DND-41 (cell line): ENCODE measurements at regions not wholly inside any gene's neighbourhood (a gene's known extent, or its start where the extent isn't known, plus 50 kb on each side); places are given as distances from the start of the nearest gene placed in this dataset.

Experiments used
- ATAC-seq: fragments of 200-7000 bp; cut with Tn5 transposase; 3 replicates; pipeline ENCODE4 v1.9.1; 2021; ENCODE audit warnings: low read depth; ENCODE audit not compliant: insufficient read depth
- DNase-seq: peaks from one replicate; pipeline ENCODE4 v3.0.0-alpha.2; 2020
- H2AFZ ChIP-seq: 2 replicates; pipeline ENCODE4 v1.6.0; 2012; ENCODE audit warnings: low read depth, low read length
- H3K27ac ChIP-seq: 2 replicates; pipeline ENCODE4 v1.5.1; 2012; ENCODE audit warnings: low read length, inconsistent platforms
- H3K27me3 ChIP-seq: fragments of 200-600 bp; sonication (generic); 2 replicates; pipeline ENCODE4 v1.6.0; 2012; ENCODE audit warnings: low read length, mild to moderate bottlenecking, inconsistent platforms; ENCODE audit not compliant: insufficient read depth, poor library complexity
- H3K36me3 ChIP-seq: 2 replicates; pipeline ENCODE4 v1.5.1; 2012; ENCODE audit warnings: low read length, inconsistent platforms; ENCODE audit not compliant: insufficient read depth
- H3K4me1 ChIP-seq: 2 replicates; pipeline ENCODE4 v1.5.1; 2012; ENCODE audit warnings: mild to moderate bottlenecking, low read length; ENCODE audit not compliant: insufficient read depth
- H3K4me2 ChIP-seq: 2 replicates; pipeline ENCODE4 v1.6.0; 2012; ENCODE audit warnings: mild to moderate bottlenecking, moderate library complexity, low read length, inconsistent platforms; ENCODE audit not compliant: insufficient read depth
- H3K4me3 ChIP-seq, 2 experiments: fragments of 200-600 bp in 1 of 2; shearing (Covaris generic) in 1 of 2; 2 replicates each; pipeline ENCODE4 v1.5.1; 2012 to 2016; ENCODE audit warnings: inconsistent platforms in 2 of 2, low read length in 2 of 2, mild to moderate bottlenecking in 2 of 2, low read depth in 1 of 2, moderate library complexity in 1 of 2
- H3K79me2 ChIP-seq: 2 replicates; pipeline ENCODE4 v1.6.0; 2012; ENCODE audit warnings: low read length, inconsistent platforms; ENCODE audit not compliant: insufficient read depth
- H3K9ac ChIP-seq: 2 replicates; pipeline ENCODE4 v1.6.0; 2012; ENCODE audit warnings: low read depth, mild to moderate bottlenecking, inconsistent platforms, low read length, moderate library complexity
- H3K9me3 ChIP-seq: 2 replicates; pipeline ENCODE4 v1.5.1; 2012; ENCODE audit warnings: low read length, moderate library complexity, mild to moderate bottlenecking, inconsistent platforms; ENCODE audit not compliant: insufficient read depth, severe bottlenecking
- H4K20me1 ChIP-seq: 2 replicates; pipeline ENCODE4 v1.6.0; 2012; ENCODE audit warnings: low read length; ENCODE audit not compliant: insufficient read depth
- EZH2 ChIP-seq: IDR thresholded peaks from 3 replicates; pipeline ENCODE4 v1.6.1; 2012; ENCODE audit warnings: borderline replicate concordance, low read depth, mild to moderate bottlenecking, moderate library complexity, low read length, inconsistent platforms; ENCODE audit not compliant: severe bottlenecking
- TF ChIP-seq, protein P1 (sequence below): IDR thresholded peaks from 2 replicates; pipeline ENCODE4 v1.5.1; 2012; ENCODE audit warnings: borderline replicate concordance, low read length, moderate library complexity, mild to moderate bottlenecking; ENCODE audit not compliant: poor library complexity, severe bottlenecking; ENCODE audit errors: extremely low read depth

DNA sequence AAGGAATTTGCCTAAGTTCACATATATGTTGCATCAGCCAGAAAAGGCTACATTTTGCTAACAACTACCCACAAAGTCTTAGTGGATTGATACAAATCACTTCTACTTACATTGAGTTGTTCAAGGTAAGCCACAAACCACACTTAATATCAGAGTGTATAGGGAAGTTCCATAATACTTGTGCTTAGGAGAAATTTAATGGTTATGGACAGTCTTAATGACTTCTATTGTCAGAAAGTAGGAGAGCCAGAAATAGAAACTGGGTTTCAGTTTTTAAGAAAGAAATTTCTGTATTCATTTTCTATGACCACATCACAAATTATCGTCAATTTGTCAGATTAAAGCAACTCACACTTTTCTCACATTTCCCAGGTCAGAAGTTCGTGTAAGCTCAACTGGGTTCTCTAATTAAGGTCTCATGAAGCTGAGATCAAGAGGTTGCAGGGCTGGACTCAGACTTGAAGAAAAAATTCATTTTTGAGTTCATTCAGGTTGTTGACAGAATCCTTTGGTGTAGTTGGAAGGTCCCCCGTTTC lies 695.7 kb downstream of the CDH11 start:
- ATAC-seq: no peak
- Histone ChIP-seq H3K27me3 (no peaks in the 10 kb centered on the region), H3K27ac (no peak overlapping the region), H3K4me1 (no peaks in the 10 kb centered on the region), H3K36me3 (no peaks in the 10 kb centered on the region), H3K9ac (no peak overlapping the region), H4K20me1 (no peaks in the 10 kb centered on the region), H3K4me3 (no peak overlapping the region), H3K9me3 (peaks cover 5% of the 10 kb centered on the region), H2AFZ (no peak overlapping the region), H3K79me2 (no peaks in the 10 kb centered on the region), H3K4me2 (no peak overlapping the region)
- TF ChIP-seq, protein P1, sequence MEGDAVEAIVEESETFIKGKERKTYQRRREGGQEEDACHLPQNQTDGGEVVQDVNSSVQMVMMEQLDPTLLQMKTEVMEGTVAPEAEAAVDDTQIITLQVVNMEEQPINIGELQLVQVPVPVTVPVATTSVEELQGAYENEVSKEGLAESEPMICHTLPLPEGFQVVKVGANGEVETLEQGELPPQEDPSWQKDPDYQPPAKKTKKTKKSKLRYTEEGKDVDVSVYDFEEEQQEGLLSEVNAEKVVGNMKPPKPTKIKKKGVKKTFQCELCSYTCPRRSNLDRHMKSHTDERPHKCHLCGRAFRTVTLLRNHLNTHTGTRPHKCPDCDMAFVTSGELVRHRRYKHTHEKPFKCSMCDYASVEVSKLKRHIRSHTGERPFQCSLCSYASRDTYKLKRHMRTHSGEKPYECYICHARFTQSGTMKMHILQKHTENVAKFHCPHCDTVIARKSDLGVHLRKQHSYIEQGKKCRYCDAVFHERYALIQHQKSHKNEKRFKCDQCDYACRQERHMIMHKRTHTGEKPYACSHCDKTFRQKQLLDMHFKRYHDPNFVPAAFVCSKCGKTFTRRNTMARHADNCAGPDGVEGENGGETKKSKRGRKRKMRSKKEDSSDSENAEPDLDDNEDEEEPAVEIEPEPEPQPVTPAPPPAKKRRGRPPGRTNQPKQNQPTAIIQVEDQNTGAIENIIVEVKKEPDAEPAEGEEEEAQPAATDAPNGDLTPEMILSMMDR: no peak
- no peak for TF ChIP-seq EZH2
- DNase-seq: no peak

DNA sequence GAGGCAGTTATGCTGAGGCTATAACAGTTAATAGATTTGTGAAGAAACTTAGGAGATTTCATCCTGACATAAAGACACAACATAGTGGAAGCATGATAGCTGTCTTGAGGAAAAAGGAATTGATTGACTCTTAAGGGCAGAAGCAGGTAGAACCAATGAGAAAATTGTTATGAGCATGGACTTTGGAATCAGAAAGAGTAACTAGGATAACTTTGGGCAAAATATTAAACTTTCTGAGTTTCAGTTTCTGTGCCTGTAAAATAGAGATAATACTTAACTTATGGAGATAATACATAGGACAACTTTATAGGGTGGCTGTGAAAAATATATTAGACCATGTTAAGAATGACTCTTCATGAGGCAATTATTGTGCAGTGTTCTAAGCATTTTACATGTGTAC lies 696.5 kb downstream of the CDH11 start:
- H3K9me3 ChIP-seq: peaks cover 5% of the 10 kb centered on the region
- no peak overlapping the region for H3K4me3 ChIP-seq
- TF ChIP-seq, protein P1: no peak
- TF ChIP-seq EZH2: no peak
- no peak for DNase-seq
- H3K27ac ChIP-seq: no peak overlapping the region
- H3K79me2 ChIP-seq: no peaks in the 10 kb centered on the region
- no peaks in the 10 kb centered on the region for H3K36me3 ChIP-seq
- no peak overlapping the region for H3K4me2 ChIP-seq
- H2AFZ ChIP-seq: no peak overlapping the region
- no peaks in the 10 kb centered on the region for H3K27me3 ChIP-seq
- no peak overlapping the region for H3K9ac ChIP-seq
- no peak for ATAC-seq
- H3K4me1 ChIP-seq: no peaks in the 10 kb centered on the region
- H4K20me1 ChIP-seq: no peaks in the 10 kb centered on the region

DNA sequence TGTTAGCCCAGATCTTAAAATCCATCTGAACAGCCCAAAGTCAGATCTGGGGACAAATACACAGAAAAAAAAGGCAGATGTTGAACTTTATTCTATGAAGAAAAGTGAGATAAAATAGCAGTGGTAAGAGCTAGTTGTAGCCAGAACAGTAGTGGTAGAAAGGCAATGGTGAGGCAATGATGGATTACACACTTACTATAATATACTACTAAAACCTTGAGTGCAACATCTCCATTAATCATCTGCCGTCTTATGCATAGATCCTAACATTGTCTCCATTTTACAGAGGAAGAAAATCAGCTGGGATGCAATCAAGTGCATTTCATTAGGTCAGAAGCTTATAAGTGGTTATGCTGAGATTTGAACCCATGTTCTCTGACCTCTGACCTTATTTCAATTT lies 699.6 kb downstream of the CDH11 start:
- H3K27ac ChIP-seq: no peak overlapping the region
- no peak overlapping the region for H2AFZ ChIP-seq
- H3K9me3 ChIP-seq: peaks cover 5% of the 10 kb centered on the region
- H3K9ac ChIP-seq: no peak overlapping the region
- no peaks in the 10 kb centered on the region for H4K20me1 ChIP-seq
- no peak for TF ChIP-seq EZH2
- TF ChIP-seq, protein P1: no peak
- DNase-seq (no peak), ATAC-seq (no peak)
- H3K4me3 ChIP-seq: no peak overlapping the region
- no peaks in the 10 kb centered on the region for H3K4me1 ChIP-seq
- no peaks in the 10 kb centered on the region for H3K36me3 ChIP-seq
- no peak overlapping the region for H3K4me2 ChIP-seq
- H3K27me3 ChIP-seq: no peaks in the 10 kb centered on the region
- no peaks in the 10 kb centered on the region for H3K79me2 ChIP-seq

DNA sequence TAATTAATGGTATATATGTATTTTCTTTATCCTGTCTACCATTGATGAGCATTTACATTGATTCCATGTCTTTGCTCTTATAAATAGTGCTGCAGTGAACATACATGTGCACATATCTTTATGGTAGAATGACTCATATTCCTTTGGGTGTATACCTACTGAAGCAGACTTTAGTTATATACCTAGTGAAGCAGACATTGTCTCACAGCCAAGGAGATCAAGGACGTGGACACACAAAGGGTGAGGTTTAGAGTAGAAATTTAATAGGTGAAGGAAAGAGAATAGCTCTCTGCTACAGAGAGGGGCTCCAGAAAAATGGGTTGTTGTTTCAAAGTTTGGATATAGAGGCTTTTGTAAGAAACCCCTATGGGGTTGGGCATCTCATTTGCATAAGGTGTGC lies 700.3 kb downstream of the CDH11 start:
- ATAC-seq: no peak
- peaks cover 5% of the 10 kb centered on the region for H3K9me3 ChIP-seq
- no peak for TF ChIP-seq EZH2
- TF ChIP-seq, protein P1: no peak

More for the DNA sequence above, 700.3 kb downstream of the CDH11 start:
- Histone ChIP-seq H3K79me2 (no peaks in the 10 kb centered on the region), H4K20me1 (no peaks in the 10 kb centered on the region), H2AFZ (no peak overlapping the region), H3K4me1 (no peaks in the 10 kb centered on the region), H3K36me3 (no peaks in the 10 kb centered on the region), H3K4me3 (no peak overlapping the region), H3K27ac (no peak overlapping the region), H3K27me3 (no peaks in the 10 kb centered on the region), H3K9ac (no peak overlapping the region), H3K4me2 (no peak overlapping the region)
- no peak for DNase-seq
